ENCODE measurements at regions not wholly inside any gene's neighbourhood (a gene's known extent, or its start where the extent isn't known, plus 50 kb on each side); places are given as distances from the start of the nearest gene placed in this dataset.
"Not testable (repeated sequence)": the region's sequence is repeated elsewhere in the genome, so short reads cannot be mapped to it uniquely, and the experiment has no call there.

DNA sequence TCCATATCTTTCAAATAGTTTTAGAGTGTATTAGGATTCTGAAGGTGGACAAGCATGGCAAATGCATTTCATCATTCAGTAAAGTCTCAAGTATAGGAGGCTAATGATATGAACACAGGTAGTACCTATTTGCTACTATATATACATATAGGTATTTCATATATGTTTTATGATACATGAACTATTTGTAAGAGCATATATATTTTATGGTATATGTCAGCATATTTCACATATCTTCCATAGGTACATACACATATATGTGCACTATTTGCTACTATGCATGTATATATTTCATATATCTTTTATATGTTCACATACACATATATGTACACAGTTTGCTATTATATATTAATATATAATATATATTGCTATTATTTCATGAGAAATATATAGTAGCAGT is 1291.7 kb upstream of the MIR17HG start:
- H3K36me3 ChIP-seq (ENCODE audit: control insufficient read depth, insufficient read depth, low read length): no peaks in the 10 kb centered on the region
- no peaks in the 10 kb centered on the region for H3K9me3 ChIP-seq (ENCODE audit: control insufficient read depth, insufficient read depth, low read length)
- no peak overlapping the region for H3K4me3 ChIP-seq (ENCODE audit: low read depth, low read length)
- no peak overlapping the region for H3K9ac ChIP-seq (ENCODE audit: low read depth, low read length)
- H3K4me1 ChIP-seq (ENCODE audit: control insufficient read depth, insufficient read depth, low read length): peaks cover 3% of the 10 kb centered on the region
- H3K27me3 ChIP-seq (ENCODE audit: control insufficient read depth, insufficient read depth, low read length): no peaks in the 10 kb centered on the region

- H3K4me1 ChIP-seq (ENCODE audit: control insufficient read depth, insufficient read depth, low read length); H3K9me3 ChIP-seq (ENCODE audit: control insufficient read depth, insufficient read depth, low read length); H3K4me3 ChIP-seq (ENCODE audit: low read depth, low read length): not testable (repeated sequence)
Observed at GRCh38 chr13:90064226-90064625, 1283.3 kb upstream of the MIR17HG start.

GRCh38 chr13:90068658-90069057 is 1278.8 kb upstream of the MIR17HG start:
- H3K36me3 ChIP-seq (ENCODE audit: control insufficient read depth, insufficient read depth, low read length): no peaks in the 10 kb centered on the region
- H3K27me3 ChIP-seq (ENCODE audit: control insufficient read depth, insufficient read depth, low read length): no peaks in the 10 kb centered on the region
- no peak overlapping the region for H3K9ac ChIP-seq (ENCODE audit: low read depth, low read length)
- H3K4me1 ChIP-seq (ENCODE audit: control insufficient read depth, insufficient read depth, low read length): no peaks in the 10 kb centered on the region
- no peak overlapping the region for H3K4me3 ChIP-seq (ENCODE audit: low read depth, low read length)
- H3K9me3 ChIP-seq (ENCODE audit: control insufficient read depth, insufficient read depth, low read length): no peaks in the 10 kb centered on the region

More at GRCh38 chr13:90064226-90064625, 1283.3 kb upstream of the MIR17HG start:
- H3K27me3 ChIP-seq (ENCODE audit: control insufficient read depth, insufficient read depth, low read length); H3K9ac ChIP-seq (ENCODE audit: low read depth, low read length); H3K36me3 ChIP-seq (ENCODE audit: control insufficient read depth, insufficient read depth, low read length): not testable (repeated sequence)

- Histone ChIP-seq H3K9me3 (ENCODE audit: control insufficient read depth, insufficient read depth, low read length) (no peaks in the 10 kb centered on the region), H3K36me3 (ENCODE audit: control insufficient read depth, insufficient read depth, low read length) (no peaks in the 10 kb centered on the region), H3K4me3 (ENCODE audit: low read depth, low read length) (no peak overlapping the region), H3K4me1 (ENCODE audit: control insufficient read depth, insufficient read depth, low read length) (no peaks in the 10 kb centered on the region), H3K9ac (ENCODE audit: low read depth, low read length) (no peak overlapping the region), H3K27me3 (ENCODE audit: control insufficient read depth, insufficient read depth, low read length) (no peaks in the 10 kb centered on the region)
Observed at GRCh38 chr13:90070362-90070761, 1277.1 kb upstream of the MIR17HG start.

DNA sequence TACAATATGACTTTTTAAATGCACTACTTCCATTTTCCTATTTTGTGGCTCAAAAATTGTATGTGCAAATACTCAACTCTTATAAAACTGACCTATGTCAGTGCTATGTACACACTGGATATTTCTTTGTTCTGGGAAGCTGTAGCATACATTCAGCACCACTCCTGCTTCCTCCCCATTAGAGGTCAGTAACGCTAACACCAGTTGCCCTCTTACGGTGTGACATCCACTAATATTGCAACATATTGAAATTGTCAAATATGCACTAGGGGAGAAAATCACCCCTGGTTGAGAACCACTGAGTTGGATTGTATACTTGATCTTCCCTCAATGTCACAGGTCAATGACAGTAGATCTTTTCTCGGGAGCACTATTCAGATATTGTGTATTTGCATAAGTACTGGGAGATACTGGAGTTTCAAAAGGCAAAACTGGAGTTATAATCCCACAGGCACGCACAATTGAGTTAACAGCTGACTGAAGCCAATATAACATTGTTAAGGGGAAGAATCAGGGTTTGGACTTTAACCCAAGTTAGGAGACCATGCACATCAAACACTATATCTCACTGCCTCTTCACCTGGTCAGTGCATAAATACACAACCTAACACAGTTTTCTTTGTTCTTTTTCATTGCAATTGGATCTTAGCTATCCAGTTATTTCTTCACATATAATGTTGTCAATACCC is 1276.5 kb upstream of the MIR17HG start:
- Histone ChIP-seq H3K4me1 (ENCODE audit: control insufficient read depth, insufficient read depth, low read length) (no peaks in the 10 kb centered on the region), H3K9ac (ENCODE audit: low read depth, low read length) (no peak overlapping the region), H3K4me3 (ENCODE audit: low read depth, low read length) (no peak overlapping the region), H3K9me3 (ENCODE audit: control insufficient read depth, insufficient read depth, low read length) (no peaks in the 10 kb centered on the region), H3K27me3 (ENCODE audit: control insufficient read depth, insufficient read depth, low read length) (no peaks in the 10 kb centered on the region), H3K36me3 (ENCODE audit: control insufficient read depth, insufficient read depth, low read length) (no peaks in the 10 kb centered on the region)

GRCh38 chr13:90084684-90085290 is 1262.7 kb upstream of the MIR17HG start:
- Histone ChIP-seq H3K4me3 (ENCODE audit: low read depth, low read length) (no peak overlapping the region), H3K9me3 (ENCODE audit: control insufficient read depth, insufficient read depth, low read length) (no peaks in the 10 kb centered on the region), H3K4me1 (ENCODE audit: control insufficient read depth, insufficient read depth, low read length) (no peaks in the 10 kb centered on the region)

GRCh38 chr13:90089051-90089450 is 1258.4 kb upstream of the MIR17HG start:
- H3K36me3 ChIP-seq (ENCODE audit: control insufficient read depth, insufficient read depth, low read length): no peaks in the 10 kb centered on the region
- H3K9me3 ChIP-seq (ENCODE audit: control insufficient read depth, insufficient read depth, low read length): no peaks in the 10 kb centered on the region
- no peaks in the 10 kb centered on the region for H3K4me1 ChIP-seq (ENCODE audit: control insufficient read depth, insufficient read depth, low read length)
- no peak overlapping the region for H3K9ac ChIP-seq (ENCODE audit: low read depth, low read length)
- no peak overlapping the region for H3K4me3 ChIP-seq (ENCODE audit: low read depth, low read length)
- H3K27me3 ChIP-seq (ENCODE audit: control insufficient read depth, insufficient read depth, low read length): no peaks in the 10 kb centered on the region

More at GRCh38 chr13:90084684-90085290, 1262.7 kb upstream of the MIR17HG start:
- Histone ChIP-seq H3K9ac (ENCODE audit: low read depth, low read length) (no peak overlapping the region), H3K36me3 (ENCODE audit: control insufficient read depth, insufficient read depth, low read length) (no peaks in the 10 kb centered on the region), H3K27me3 (ENCODE audit: control insufficient read depth, insufficient read depth, low read length) (no peaks in the 10 kb centered on the region)

GRCh38 chr13:90091611-90092010 is 1255.9 kb upstream of the MIR17HG start:
- no peaks in the 10 kb centered on the region for H3K9me3 ChIP-seq (ENCODE audit: control insufficient read depth, insufficient read depth, low read length)
- no peak overlapping the region for H3K4me3 ChIP-seq (ENCODE audit: low read depth, low read length)

GRCh38 chr13:90094357-90094756 is 1253.1 kb upstream of the MIR17HG start:
- Histone ChIP-seq H3K4me1 (ENCODE audit: control insufficient read depth, insufficient read depth, low read length) (no peaks in the 10 kb centered on the region), H3K27me3 (ENCODE audit: control insufficient read depth, insufficient read depth, low read length) (no peaks in the 10 kb centered on the region), H3K9me3 (ENCODE audit: control insufficient read depth, insufficient read depth, low read length) (no peaks in the 10 kb centered on the region), H3K9ac (ENCODE audit: low read depth, low read length) (no peak overlapping the region), H3K4me3 (ENCODE audit: low read depth, low read length) (no peak overlapping the region), H3K36me3 (ENCODE audit: control insufficient read depth, insufficient read depth, low read length) (no peaks in the 10 kb centered on the region)

More at GRCh38 chr13:90091611-90092010, 1255.9 kb upstream of the MIR17HG start:
- Histone ChIP-seq H3K9ac (ENCODE audit: low read depth, low read length) (no peak overlapping the region), H3K36me3 (ENCODE audit: control insufficient read depth, insufficient read depth, low read length) (no peaks in the 10 kb centered on the region), H3K27me3 (ENCODE audit: control insufficient read depth, insufficient read depth, low read length) (no peaks in the 10 kb centered on the region), H3K4me1 (ENCODE audit: control insufficient read depth, insufficient read depth, low read length) (no peaks in the 10 kb centered on the region)

GRCh38 chr13:90098577-90098976 is 1248.9 kb upstream of the MIR17HG start:
- H3K9me3 ChIP-seq (ENCODE audit: control insufficient read depth, insufficient read depth, low read length): no peaks in the 10 kb centered on the region
- no peak overlapping the region for H3K9ac ChIP-seq (ENCODE audit: low read depth, low read length)
- H3K4me3 ChIP-seq (ENCODE audit: low read depth, low read length): no peak overlapping the region
- H3K36me3 ChIP-seq (ENCODE audit: control insufficient read depth, insufficient read depth, low read length): no peaks in the 10 kb centered on the region
- H3K27me3 ChIP-seq (ENCODE audit: control insufficient read depth, insufficient read depth, low read length): no peaks in the 10 kb centered on the region
- H3K4me1 ChIP-seq (ENCODE audit: control insufficient read depth, insufficient read depth, low read length): no peaks in the 10 kb centered on the region

DNA sequence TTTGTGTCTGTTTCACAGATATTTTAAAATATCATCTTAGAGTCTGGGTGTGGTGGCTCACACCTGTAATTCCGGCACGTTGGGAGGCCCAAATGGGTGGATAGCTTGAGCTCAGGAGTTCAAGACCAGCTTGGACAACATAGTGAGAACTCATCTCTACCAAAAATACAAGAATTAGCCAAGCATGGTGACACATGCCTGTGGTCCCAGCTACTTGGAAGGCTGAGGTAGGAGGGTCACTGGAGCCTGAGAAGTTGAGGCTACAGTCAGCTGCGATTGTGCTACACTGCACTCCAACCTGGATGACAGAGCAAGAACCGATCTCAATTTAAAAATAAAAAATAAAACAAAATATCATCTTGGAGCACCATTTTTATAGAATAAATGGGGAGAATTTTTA is 1247.6 kb upstream of the MIR17HG start:
- H3K9me3 ChIP-seq (ENCODE audit: control insufficient read depth, insufficient read depth, low read length): no peaks in the 10 kb centered on the region
- H3K36me3 ChIP-seq (ENCODE audit: control insufficient read depth, insufficient read depth, low read length): no peaks in the 10 kb centered on the region
- no peak overlapping the region for H3K4me3 ChIP-seq (ENCODE audit: low read depth, low read length)
- no peaks in the 10 kb centered on the region for H3K27me3 ChIP-seq (ENCODE audit: control insufficient read depth, insufficient read depth, low read length)
- H3K4me1 ChIP-seq (ENCODE audit: control insufficient read depth, insufficient read depth, low read length): no peaks in the 10 kb centered on the region
- H3K9ac ChIP-seq (ENCODE audit: low read depth, low read length): no peak overlapping the region

DNA sequence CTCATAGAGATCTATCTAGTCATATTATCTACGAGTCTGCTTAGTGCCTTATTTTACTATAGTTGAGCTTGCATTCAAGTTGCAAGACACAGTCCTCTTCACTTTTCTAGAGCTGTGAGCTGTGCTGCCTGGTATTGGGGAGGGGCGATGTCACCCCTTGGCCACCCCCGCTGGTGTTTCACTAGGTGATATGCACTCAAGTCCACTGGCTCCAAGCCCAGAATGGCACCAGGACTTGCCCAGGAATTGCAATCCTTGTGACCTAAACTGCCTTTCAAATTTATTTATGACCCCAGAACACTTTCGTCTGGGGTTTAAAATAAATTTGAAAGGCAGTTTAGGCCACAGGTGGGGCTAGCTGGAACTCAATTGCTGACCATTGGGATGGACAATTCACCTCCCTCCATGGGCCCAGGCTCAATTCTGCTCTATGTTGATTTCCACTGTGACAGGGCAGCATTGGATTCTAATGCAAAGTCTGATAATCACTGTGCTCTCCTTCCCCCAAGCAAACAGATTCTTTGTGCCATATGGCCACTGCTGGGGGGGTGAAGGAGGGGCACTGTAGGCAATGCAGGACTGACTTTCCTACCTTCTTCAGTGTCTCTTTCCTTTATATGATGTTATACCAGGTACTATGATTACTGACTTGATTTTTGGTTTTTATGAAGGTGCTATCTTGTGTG is 1244.2 kb upstream of the MIR17HG start:
- Histone ChIP-seq H3K36me3 (ENCODE audit: control insufficient read depth, insufficient read depth, low read length) (no peaks in the 10 kb centered on the region), H3K4me1 (ENCODE audit: control insufficient read depth, insufficient read depth, low read length) (no peaks in the 10 kb centered on the region), H3K9ac (ENCODE audit: low read depth, low read length) (no peak overlapping the region), H3K27me3 (ENCODE audit: control insufficient read depth, insufficient read depth, low read length) (no peaks in the 10 kb centered on the region), H3K9me3 (ENCODE audit: control insufficient read depth, insufficient read depth, low read length) (no peaks in the 10 kb centered on the region), H3K4me3 (ENCODE audit: low read depth, low read length) (no peak overlapping the region)
